ENCODE measurements at regions not wholly inside any gene's neighbourhood (a gene's known extent, or its start where the extent isn't known, plus 50 kb on each side); places are given as distances from the start of the nearest gene placed in this dataset.

GRCh38 chr4:28402751-28403150, 1542.1 kb downstream of the STIM2 start:
- H3K4me3 Mint-ChIP-seq, result no peak overlapping the region
- no peak for DNase-seq (ENCODE audit: low read depth, low spot score)
- peaks cover 2% of the 10 kb centered on the region for H3K36me3 Mint-ChIP-seq (ENCODE audit: low read depth)
- TF ChIP-seq, protein P1, sequence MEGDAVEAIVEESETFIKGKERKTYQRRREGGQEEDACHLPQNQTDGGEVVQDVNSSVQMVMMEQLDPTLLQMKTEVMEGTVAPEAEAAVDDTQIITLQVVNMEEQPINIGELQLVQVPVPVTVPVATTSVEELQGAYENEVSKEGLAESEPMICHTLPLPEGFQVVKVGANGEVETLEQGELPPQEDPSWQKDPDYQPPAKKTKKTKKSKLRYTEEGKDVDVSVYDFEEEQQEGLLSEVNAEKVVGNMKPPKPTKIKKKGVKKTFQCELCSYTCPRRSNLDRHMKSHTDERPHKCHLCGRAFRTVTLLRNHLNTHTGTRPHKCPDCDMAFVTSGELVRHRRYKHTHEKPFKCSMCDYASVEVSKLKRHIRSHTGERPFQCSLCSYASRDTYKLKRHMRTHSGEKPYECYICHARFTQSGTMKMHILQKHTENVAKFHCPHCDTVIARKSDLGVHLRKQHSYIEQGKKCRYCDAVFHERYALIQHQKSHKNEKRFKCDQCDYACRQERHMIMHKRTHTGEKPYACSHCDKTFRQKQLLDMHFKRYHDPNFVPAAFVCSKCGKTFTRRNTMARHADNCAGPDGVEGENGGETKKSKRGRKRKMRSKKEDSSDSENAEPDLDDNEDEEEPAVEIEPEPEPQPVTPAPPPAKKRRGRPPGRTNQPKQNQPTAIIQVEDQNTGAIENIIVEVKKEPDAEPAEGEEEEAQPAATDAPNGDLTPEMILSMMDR (conservative IDR thresholded peaks at IDR 0.05), result no peak
- no peak overlapping the region for H3K27ac Mint-ChIP-seq (ENCODE audit: unreplicated experiment)
- H3K27me3 Mint-ChIP-seq (ENCODE audit: low read depth), result no peaks in the 10 kb centered on the region
- H3K9me3 Mint-ChIP-seq, result peaks cover 20% of the 10 kb centered on the region
- H3K4me1 Mint-ChIP-seq, result no peaks in the 10 kb centered on the region

DNA sequence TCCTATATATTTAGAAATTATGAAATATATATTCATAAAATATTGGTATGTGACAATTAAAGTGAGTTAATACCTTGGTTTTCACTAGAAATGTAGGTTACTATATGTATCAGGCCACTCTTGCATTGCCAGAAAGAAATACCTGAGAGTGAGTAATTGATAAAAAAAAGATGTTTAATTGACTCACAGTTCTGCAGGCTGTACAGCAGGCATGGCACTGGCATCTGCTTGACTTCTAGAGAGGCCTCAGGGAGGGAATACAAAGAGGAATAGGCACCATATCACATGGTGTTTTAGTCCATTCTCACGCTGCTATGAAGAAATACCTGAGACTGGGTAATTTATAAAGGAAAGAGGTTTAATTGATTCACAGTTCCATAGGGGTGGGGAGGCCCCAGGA, 1560.6 kb downstream of the STIM2 start:
- Mint-ChIP-seq H3K27ac (ENCODE audit: unreplicated experiment) (no peak overlapping the region), H3K9me3 (no peaks in the 10 kb centered on the region), H3K36me3 (ENCODE audit: low read depth) (no peaks in the 10 kb centered on the region), H3K27me3 (ENCODE audit: low read depth) (no peaks in the 10 kb centered on the region), H3K4me1 (no peaks in the 10 kb centered on the region), H3K4me3 (no peak overlapping the region)
- DNase-seq (ENCODE audit: low read depth, low spot score), result no peak
- TF ChIP-seq, protein P1 (conservative IDR thresholded peaks at IDR 0.05), result no peak

- Mint-ChIP-seq H3K36me3 (ENCODE audit: low read depth) (no peaks in the 10 kb centered on the region), H3K27ac (ENCODE audit: unreplicated experiment) (no peak overlapping the region), H3K4me1 (no peaks in the 10 kb centered on the region), H3K4me3 (no peak overlapping the region), H3K9me3 (no peaks in the 10 kb centered on the region), H3K27me3 (ENCODE audit: low read depth) (no peaks in the 10 kb centered on the region)
- no peak for DNase-seq (ENCODE audit: low read depth, low spot score)
- TF ChIP-seq, protein P1 (conservative IDR thresholded peaks at IDR 0.05), result no peak
Observed at GRCh38 chr4:28426251-28426650, 1565.6 kb downstream of the STIM2 start.

GRCh38 chr4:28427306-28428085, 1566.9 kb downstream of the STIM2 start:
- Mint-ChIP-seq H3K4me3 (no peak overlapping the region), H3K27me3 (ENCODE audit: low read depth) (no peaks in the 10 kb centered on the region), H3K4me1 (no peaks in the 10 kb centered on the region), H3K27ac (ENCODE audit: unreplicated experiment) (no peak overlapping the region), H3K9me3 (no peaks in the 10 kb centered on the region), H3K36me3 (ENCODE audit: low read depth) (no peaks in the 10 kb centered on the region)
- TF ChIP-seq, protein P1 (conservative IDR thresholded peaks at IDR 0.05), result no peak
- DNase-seq (ENCODE audit: low read depth, low spot score), result no peak

DNA sequence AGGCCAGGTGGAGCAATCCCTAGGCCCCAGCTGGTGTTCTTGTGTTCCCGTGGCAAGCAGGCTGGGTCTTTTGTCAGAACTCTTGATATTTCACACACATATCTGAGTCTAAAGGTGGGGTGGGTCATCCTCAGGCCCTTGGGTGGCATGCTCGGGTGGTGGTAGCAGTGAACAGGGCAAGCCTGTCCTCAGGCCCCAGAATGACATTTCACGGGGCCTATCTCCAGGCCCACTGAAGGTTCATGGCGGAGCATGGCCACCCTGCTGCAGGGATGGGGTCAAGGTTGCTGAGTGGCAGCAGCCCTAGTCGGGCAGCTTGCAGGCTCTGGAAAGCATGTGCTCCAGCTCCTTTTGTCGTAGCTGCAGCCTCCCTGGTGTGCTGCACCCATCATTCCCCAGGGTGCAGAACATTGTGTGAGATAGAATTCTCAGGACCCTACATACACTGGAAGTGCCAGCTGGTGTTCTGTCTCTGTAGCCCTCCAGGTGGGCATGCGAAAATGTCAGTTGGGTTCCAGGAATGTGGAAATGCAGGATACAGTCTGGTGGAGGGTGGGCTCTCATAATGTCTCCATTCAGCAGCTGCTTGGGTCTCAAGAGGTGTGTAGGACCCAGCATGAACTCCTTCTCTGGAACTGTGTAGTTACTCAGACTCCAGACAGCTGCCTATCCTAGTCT, 1571.8 kb downstream of the STIM2 start:
- Mint-ChIP-seq H3K27me3 (ENCODE audit: low read depth) (no peaks in the 10 kb centered on the region), H3K36me3 (ENCODE audit: low read depth) (no peaks in the 10 kb centered on the region), H3K9me3 (no peaks in the 10 kb centered on the region), H3K27ac (ENCODE audit: unreplicated experiment) (no peak overlapping the region), H3K4me3 (no peak overlapping the region), H3K4me1 (no peaks in the 10 kb centered on the region)
- TF ChIP-seq, protein P1 (conservative IDR thresholded peaks at IDR 0.05), result no peak
- no peak for DNase-seq (ENCODE audit: low read depth, low spot score)

All from neural crest cell (in vitro differentiated cells).